GM19397 (cell line): ENCODE measurements at regions not wholly inside any gene's neighbourhood (a gene's known extent, or its start where the extent isn't known, plus 50 kb on each side); places are given as distances from the start of the nearest gene placed in this dataset.
"Not testable (repeated sequence)": the region's sequence is repeated elsewhere in the genome, so short reads cannot be mapped to it uniquely, and the experiment has no call there.

Source experiments
- ATAC-seq: cut with Tn5 transposase; IDR thresholded peaks from one replicate; pipeline ENCODE4 v1.9.1; 2021; ENCODE audit warnings: mild to moderate bottlenecking, moderate library complexity; ENCODE audit not compliant: unreplicated experiment

DNA sequence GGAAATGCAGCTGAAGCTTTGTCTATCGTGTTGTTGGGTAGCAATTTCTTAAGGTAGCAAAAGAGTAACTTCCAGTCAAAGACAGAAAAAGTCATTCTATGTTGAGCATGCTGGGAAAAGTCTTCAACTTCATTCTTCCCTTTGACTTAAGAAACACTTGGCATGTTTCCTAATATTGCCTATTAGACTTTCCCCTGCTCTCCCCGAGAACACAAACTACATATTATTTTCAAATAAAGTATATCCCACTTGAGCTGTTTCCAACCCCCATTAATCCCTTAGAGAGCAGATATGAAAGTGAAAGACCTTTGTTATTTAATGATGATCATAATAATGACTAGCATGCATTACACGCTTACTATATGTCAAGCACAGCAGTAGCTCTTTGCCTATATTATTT is 136.0 kb upstream of the SPOPL start:
- ATAC-seq, result no peak

DNA sequence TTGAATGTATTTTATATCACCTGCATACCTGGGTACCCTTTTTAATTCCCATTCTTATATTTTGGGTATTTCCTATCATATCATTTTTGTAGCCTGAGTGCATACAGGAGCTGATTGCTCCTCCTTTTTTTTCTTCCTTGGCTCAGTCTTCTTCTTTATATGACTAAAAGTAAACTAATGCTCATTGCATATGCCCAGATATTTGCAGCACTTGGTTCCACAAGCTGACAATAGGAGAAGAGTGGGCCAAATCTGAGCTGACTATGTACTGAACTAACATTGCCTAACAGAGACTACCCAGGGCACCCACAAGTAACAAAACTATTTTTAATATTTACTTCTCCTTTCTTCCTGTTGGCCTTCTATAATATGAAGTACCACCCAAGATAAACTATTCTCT is 131.7 kb upstream of the SPOPL start:
- no peak for ATAC-seq

DNA sequence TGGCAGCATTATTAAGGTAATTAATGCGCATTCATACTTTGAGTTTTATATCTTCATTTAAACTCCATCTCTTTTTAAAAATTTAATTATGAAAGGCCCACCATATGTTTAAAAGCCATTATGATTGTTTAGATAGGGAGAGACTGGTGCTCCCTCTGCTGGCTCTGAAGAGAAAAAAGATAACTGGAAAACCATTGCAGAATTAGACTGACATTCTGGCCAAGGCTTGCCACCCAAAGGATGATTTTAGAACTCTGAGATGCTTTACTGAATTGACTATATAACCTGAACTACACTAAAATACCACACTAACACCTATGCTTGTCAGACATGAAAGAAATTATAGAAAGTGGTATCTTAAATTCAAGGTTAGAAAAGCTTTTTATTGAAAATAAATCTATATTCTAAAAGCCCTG is 127.6 kb upstream of the SPOPL start:
- no peak for ATAC-seq

DNA sequence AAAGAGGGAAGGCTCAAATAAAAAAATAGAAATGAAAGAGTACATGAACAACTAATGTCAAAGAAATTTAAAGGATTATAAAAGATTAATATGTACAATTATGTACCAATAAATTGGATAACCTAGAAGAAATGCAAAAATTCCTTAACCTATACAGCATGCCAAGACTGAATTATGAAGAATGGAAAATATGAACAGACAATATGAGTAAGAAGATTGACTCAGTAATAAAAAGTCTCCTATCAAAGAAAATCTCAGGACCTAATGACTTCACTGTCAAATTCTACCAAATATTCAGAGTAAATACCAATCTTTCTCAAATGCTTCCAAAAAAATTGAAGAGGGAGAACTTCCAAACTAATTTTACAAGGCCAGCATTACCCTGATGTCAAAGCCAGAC is 120.2 kb upstream of the SPOPL start:
- no peak for ATAC-seq

DNA sequence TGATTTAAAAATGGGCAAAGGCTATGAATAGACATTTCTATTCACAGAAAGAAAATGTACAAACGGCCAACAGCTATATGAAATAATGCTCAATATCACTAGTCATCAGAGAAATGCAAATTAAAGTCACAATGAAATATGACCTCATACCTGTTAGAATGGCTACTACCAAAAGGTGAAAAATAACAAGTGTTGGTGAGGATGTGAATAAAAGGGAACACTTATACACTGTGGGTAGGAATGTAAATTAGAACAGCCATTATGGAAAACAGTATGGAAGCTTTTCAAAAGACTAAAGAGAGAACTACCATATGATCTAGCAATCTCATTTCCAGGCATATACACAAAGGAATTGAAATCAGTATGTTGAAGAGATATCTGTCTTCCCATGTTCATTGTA is 118.9 kb upstream of the SPOPL start:
- no peak for ATAC-seq

DNA sequence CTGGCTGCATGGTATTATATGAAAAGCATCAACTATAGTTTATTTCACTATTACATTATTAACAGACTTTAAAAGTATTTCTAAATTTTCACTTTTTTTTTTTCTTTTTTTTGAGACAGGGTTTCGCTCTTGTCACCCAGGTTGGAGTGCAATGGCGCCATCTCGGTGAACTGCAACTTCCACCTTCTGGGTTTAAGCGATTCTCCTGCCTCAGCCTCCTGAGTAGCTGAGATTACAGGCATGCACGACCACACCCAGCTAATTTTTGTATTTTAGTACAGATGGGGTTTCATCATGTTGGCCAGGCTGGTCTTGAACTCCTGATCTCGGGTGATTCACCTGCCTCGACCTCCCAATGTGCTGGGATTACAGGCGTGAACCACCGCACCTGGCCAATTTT is 115.4 kb upstream of the SPOPL start:
- not testable (repeated sequence) for ATAC-seq

DNA sequence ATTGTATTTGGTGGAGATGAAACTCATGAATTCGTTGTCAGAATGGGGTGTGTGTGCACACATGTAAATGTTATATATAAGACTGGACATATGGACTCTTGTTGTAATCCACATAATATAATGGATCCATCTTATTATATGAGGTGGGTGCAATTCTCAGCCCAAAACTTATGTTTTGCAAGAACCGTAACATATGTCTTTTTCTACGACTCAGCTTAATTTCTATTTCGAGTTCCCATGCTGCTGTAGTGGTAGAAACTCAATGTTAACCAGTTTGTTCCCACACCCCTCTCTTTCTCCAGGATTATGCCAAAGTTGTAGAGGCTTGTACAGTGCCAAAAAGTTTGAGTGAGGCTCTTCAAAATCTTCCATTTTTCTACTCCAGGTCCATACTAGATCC is 112.5 kb upstream of the SPOPL start:
- ATAC-seq, result no peak

DNA sequence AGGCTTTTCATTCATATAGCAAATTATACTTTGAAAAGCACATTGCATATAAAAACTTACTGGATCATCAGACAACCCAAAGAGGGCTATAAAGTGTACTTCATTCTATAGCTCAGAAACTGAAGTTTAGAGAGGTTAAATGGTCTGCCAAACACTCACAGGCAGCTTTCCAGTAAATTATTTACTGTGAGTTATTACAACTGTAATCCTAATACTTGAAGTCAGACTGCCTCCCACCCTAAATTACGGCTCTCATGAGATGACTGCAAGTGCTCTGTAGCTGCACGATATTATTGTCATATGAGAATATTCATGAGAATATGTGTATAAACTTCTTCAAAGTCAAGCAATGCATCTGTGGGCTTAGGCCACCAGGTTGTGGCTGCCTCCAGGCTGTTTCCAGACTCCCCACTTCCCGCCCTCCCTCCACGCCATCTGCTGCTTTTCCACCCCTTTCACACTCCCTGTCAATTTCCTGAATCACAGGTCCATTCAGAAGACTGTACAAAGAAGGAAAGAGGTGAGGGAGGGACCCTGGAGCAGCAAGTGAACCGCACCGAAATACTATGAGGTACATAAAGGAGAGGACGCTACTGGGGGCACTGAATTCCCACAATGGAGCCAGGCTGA is 111.1 kb upstream of the SPOPL start:
- ATAC-seq, result no peak

DNA sequence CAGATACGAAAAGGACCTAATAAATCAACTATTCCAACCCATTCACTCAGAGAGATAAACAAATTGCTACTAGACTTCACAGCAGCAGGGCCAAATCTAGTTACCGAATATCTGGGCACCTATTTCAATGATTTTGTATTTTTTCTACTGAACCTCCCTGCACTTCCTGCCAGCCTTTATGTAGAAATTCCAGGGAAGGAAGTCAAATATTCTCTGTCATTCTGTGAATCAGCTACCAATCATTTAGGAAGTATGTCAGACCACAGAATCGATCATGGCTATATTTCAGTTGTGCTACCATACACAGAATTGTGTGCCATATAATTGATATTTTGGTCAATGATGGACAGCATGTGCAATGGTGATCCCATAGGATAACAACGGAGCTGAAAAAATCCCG is 109.6 kb upstream of the SPOPL start:
- ATAC-seq, result no peak

DNA sequence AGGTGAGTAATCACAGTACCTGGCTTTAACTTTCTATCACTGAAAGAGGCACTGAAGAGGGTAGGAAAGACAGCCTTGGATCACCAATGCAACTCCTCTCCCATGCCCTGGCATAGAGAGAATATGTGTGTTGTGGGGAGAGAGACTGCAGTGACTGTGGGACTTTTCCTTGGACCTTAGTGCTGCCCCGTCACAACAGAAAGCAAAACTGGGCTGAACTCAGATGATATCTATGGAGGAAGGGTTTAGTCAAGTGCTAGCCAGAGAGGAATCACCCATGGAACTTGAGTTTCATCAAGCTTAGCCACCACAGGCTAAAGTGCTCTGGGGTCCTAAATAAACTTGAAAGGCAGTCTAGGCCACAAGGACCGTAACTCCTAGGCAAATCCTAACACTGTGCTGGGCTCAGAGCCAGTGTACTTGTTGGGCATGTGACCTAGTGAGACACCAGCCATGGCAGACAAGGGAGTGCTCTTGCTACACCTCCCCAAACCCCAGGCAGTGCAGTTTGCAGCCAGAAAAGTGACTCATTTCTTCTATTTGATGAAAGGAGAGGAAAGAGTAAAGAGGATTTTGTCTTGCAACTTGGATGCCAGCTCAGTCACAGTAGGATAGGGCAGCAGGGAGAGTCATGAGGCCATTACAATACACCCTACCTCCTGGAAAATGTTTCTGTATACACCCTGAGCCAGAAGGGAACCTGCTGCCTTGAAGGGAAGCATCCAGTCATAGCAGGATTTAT is 105.8 kb upstream of the SPOPL start:
- no peak for ATAC-seq

DNA sequence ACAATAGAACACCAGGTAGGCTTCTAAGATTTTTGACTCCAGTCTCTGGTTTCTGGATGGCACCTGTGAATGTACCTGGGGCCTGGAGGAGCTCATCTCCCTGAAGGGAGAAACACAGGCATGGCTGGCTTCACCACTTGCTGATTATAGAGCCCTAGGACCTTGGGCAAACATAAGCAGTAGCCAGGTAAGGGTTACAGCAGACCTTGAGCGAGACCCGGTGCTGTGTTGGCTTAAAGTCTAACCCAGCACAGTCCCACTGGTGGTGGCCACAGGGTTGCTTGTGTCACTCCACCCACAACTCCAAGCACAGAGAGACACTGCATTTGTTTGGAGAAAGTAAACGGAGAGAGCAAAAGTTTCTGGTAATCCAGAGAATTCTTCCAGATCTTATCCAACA is 104.7 kb upstream of the SPOPL start:
- ATAC-seq, result no peak

DNA sequence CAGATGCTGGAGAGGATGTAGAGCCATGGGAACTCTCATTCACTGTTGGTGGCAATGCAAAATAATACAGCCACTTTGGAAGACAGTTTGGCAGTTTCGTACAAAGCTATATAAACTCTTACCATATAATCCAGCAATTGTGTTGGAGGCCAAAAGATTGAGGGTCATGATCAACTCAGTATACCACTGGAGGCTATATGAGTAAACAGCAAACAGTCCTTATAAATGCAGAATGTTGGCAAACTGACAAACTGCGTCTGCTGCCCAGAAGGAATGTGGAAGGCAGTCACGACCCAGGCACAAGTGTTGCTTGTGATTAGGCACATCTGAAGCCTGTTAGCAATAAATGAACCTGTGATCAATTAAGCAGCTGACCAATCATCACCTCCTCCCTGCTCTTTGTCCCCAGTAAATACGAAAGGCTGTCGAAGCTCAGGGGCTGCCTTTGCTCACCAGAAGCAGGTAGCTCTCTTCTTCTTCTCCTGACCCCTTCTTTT is 98.1 kb upstream of the SPOPL start:
- no peak for ATAC-seq

DNA sequence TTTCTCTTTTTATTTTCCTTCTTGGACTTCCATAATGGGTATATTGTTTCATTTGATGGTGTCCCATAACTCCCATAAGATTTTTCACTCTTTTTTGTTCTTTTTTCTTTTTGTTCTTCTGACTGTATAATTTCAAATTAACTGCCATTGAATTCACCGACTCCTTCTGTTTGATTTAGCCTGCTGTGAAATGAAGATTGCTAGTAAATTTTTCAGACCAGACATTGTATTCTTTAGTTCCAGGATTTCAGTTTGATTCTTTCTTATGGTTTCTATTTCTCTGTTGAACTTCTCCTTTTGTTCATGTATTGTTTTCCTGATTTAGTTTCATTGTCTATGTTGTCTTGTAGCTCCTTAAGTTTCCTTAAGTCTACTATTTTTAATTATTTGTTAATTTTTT is 87.6 kb upstream of the SPOPL start:
- no peak for ATAC-seq

DNA sequence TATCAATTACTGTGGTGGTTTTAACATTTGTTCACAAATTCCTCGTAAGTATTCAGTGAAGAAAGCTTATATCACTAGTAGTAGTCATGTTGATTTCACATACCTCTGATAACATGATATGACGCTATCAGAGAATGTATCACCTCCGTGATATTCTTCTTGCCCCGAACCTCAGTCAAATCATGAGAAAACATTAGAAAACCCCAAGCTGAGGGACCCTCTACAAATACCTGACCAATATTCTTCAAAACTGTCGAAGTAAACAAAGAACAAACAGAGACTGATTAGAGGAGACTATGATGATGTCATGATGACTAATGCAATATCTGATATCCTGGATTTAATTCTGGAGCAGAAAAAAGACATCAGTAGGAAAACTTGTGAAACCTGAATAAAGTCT is 85.6 kb upstream of the SPOPL start:
- ATAC-seq, result no peak

DNA sequence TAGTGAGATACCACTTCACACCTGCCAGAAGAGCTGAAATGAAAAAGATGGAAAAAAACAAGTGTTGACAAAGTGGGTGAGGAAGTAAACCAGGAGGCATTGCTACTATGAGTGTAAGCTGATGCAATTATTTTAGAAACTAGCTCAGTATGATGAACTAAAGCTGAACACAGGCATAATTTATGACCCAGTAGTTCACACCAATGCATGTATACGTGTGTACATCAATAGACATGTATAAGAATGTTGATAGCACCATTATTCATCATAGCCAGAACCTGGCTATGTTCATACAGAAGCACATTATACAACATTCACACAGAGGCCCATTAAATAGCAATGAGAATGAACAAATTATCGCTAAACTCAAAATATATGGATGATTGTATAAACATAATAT is 83.1 kb upstream of the SPOPL start:
- ATAC-seq, result no peak

DNA sequence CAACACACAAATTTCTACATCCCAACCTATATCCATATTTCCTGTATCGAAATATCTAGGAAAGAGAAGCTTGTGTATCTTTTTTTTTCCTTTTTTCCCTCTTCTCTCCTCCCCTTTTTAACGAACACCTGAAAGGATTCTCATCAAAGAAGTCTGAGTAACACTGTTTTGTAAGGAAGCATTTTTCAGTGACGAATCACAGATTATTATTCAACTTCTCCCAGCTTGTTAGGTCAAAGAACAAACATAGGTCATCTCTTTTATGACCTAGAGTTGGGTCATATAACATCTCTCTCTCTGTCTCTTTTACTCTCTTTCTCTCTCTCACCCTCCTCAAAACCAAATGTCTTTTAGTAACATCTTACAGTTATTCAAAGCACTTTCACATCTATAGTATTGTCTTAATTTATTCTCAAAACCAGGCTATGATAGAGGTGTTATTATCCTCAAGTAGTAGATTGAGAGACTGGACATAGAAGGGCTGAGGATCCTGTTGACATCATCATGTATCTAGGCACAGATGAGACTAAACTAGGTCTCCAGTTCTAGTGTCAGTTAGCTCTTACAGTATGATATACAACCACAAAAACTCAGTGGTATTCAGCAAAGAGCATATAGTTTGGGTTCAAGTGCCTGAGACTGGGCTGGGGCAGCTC is 80.1 kb upstream of the SPOPL start:
- ATAC-seq, result no peak

DNA sequence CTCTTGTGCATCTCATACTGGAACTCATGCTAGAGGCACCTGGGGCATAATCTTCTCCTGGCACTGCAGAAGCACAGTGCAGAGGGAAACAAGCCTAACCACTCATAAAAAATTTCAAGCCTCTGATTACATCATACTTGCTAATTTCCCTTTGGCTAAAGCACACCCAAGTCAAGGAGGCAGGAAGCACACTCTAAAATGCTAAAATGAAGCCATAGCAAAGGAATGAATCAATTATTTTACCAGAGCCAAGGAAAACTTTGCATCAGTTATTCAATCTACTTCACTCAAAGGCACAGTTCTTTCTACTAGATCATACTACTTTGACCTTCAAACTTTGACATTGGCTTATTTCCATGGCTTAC is 79.6 kb upstream of the SPOPL start:
- ATAC-seq, result no peak

DNA sequence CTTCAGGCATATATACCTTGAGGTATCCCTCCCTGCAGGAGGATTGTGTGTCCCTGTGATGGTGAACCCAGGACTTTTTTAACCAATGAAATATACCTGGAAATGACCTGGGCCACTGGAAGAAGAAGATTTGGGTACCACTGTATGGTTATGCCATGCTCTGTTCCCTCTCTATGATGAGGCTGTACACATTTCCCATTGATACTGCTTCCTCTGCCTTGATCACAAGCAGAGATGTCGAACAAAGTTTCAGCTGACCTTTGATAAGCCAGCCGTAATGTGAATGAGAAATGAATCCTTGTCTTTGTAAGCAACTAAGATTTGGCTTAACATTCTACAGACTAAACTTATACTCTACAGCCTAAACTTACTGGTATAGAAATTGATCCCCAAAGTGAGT is 78.4 kb upstream of the SPOPL start:
- no peak for ATAC-seq

DNA sequence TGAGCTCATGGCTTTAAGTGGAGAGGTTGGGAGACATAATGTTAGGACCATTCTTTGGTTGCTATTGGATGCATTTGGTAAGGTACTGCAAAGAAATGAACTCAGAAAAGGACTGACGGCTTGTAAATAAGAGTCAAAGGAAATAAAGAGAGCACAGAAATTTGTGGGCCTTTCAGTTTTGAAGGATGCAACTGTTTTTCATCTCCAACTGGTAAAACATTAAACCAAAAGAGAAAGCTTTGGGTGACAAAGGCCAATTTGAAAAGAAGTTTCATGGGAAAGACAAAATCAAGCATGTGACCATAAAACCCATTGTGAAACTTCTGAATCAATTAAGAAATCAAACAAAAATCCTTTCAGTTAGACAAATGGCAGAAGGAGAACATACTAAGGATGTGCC is 77.8 kb upstream of the SPOPL start:
- no peak for ATAC-seq

DNA sequence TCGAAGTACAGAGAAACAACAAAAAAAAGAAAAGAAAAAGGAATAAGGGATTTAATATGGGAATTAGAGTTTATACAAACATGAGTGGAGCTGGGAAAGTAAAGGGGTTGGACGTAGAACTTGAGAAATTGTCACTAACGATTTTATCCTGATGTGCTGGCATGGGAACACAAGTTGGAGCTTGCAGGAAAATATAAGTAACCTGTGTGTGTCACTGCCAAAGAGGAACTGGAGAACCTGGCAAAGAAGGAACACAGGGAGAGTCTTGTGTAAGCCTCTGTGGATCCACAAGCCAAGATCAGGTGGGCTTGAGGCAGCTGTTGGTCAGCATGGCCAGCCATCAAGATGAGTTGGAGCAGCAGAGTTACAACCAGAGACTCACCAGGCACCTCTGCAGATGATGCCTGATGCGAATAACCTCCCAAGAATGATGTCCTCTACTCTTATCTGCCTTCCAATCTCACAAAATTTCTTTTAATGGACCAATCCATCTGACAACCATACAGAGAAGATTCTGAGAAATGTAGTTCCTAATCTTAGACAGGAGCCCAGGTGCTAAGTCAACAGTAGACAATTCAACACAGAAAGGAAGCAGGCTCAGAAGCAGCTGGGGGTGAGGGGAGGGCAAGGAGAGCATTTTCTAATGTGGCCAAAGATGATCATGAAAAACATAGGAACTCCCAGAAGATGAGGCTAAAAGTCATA is 77.0 kb upstream of the SPOPL start:
- ATAC-seq, result no peak

DNA sequence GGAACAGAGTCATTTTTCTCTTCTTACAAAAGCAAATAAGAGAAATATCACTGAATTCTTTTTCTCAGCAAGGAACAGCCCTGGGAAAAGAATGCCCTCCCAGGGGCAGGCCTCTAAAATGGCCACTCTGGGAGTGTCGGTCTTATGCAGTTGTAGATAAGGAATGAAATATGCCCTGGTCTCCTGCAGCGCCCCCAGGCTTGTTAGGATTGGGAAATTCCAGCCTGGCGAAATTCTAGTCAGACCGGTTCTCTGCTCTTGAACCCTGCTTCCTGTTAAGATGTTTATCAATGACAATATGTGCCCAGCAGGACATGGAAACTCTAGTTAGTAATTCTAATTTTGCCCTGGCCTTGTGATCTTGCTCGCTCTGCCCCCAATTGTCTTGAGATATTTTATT is 75.5 kb upstream of the SPOPL start:
- ATAC-seq, result not testable (repeated sequence)
